Central memory CD8-positive, alpha-beta T cell (primary cell): ENCODE measurements at regions not wholly inside any gene's neighbourhood (a gene's known extent, or its start where the extent isn't known, plus 50 kb on each side); places are given as distances from the start of the nearest gene placed in this dataset.

Experiments
- ATAC-seq: fragments of 150-1000 bp; cut with Tn5 transposase; replicated peaks from 2 replicates; pipeline ENCODE4 v1.10.0; 2022; ENCODE audit warnings: mild to moderate bottlenecking, moderate FRiP score, moderate number of reproducible peaks; ENCODE audit not compliant: poor library complexity, severe bottlenecking; ENCODE audit errors: extremely low read depth
- DNase-seq, 2 donors: peaks; one replicate each; pipeline ENCODE4 v3.0.0; 2021; ENCODE audit warnings: low spot score in 2 of 2
- H3K27ac Mint-ChIP-seq: one replicate; pipeline ENCODE4 v1.8.0; 2022; ENCODE audit warnings: low read depth, mild to moderate bottlenecking, moderate library complexity, mixed read lengths
- H3K27me3 Mint-ChIP-seq: one replicate; pipeline ENCODE4 v1.8.0; 2022; ENCODE audit warnings: mixed read lengths
- H3K36me3 Mint-ChIP-seq: one replicate; pipeline ENCODE4 v1.8.0; 2022; ENCODE audit warnings: mild to moderate bottlenecking, moderate library complexity, mixed read lengths; ENCODE audit not compliant: insufficient read depth
- H3K4me1 Mint-ChIP-seq: one replicate; pipeline ENCODE4 v1.8.0; 2022; ENCODE audit warnings: mixed read lengths
- H3K4me3 Mint-ChIP-seq: one replicate; pipeline ENCODE4 v1.8.0; 2022; ENCODE audit warnings: mild to moderate bottlenecking, moderate library complexity, mixed read lengths
- H3K9me3 Mint-ChIP-seq: one replicate; pipeline ENCODE4 v1.8.0; 2022; ENCODE audit warnings: mixed read lengths

DNA sequence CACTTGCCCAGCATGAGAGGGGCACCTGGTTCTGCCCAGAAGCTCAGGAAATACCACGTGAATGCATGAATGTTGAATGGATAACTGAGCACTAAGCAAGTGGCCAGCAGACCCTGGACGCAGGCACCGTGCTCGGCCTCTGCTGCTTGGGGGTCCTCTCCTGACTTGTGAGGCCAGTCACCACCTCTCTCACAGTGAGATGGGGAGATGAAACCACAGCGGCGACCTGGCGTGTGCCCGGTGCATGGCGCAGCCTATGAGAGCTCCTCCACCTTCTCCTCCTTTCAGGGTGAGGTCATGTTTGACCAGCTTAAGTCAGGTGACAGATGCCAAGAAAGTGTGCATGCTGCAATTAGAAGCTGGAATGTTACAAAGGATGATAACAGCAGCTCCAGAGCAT is 75.5 kb downstream of the HMX1 start:
- H3K4me3 Mint-ChIP-seq: no peak overlapping the region
- no peaks in the 10 kb centered on the region for H3K27me3 Mint-ChIP-seq
- H3K27ac Mint-ChIP-seq: no peak overlapping the region
- DNase-seq (no peak), ATAC-seq (no peak)
- H3K9me3 Mint-ChIP-seq: no peaks in the 10 kb centered on the region
- no peaks in the 10 kb centered on the region for H3K4me1 Mint-ChIP-seq
- H3K36me3 Mint-ChIP-seq: no peaks in the 10 kb centered on the region

DNA sequence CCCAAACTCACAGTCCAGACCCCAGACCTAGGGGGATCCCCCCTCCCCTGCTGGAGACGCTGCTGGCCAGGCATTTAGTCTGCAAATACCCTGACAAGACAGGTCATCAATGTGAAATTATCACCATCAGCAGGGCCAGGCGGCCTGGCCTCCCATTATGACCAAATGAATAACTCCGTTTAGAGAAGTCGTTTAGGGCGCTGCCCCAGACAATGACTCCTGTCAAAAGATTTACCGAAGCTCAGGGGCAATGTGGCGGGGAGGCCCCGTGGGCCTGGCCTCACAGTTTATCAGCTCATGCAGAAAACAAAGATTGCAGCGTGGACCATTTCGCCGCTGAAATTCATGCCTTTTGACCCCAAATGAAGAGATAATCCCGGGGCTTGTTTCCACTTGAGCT is 76.5 kb downstream of the HMX1 start:
- Mint-ChIP-seq H3K27me3 (no peaks in the 10 kb centered on the region), H3K4me3 (no peak overlapping the region), H3K36me3 (no peaks in the 10 kb centered on the region), H3K9me3 (no peaks in the 10 kb centered on the region), H3K27ac (no peak overlapping the region), H3K4me1 (no peaks in the 10 kb centered on the region)
- ATAC-seq (no peak), DNase-seq (no peak)

- no peaks in the 10 kb centered on the region for H3K27me3 Mint-ChIP-seq
- H3K4me1 Mint-ChIP-seq: no peaks in the 10 kb centered on the region
- no peaks in the 10 kb centered on the region for H3K36me3 Mint-ChIP-seq
- H3K4me3 Mint-ChIP-seq: no peak overlapping the region
- DNase-seq (no peak), ATAC-seq (no peak)
- H3K27ac Mint-ChIP-seq: no peak overlapping the region
- H3K9me3 Mint-ChIP-seq: no peaks in the 10 kb centered on the region
These were observed 77.1 kb downstream of the HMX1 start for GRCh38 chr4:8794491-8794890.

DNA sequence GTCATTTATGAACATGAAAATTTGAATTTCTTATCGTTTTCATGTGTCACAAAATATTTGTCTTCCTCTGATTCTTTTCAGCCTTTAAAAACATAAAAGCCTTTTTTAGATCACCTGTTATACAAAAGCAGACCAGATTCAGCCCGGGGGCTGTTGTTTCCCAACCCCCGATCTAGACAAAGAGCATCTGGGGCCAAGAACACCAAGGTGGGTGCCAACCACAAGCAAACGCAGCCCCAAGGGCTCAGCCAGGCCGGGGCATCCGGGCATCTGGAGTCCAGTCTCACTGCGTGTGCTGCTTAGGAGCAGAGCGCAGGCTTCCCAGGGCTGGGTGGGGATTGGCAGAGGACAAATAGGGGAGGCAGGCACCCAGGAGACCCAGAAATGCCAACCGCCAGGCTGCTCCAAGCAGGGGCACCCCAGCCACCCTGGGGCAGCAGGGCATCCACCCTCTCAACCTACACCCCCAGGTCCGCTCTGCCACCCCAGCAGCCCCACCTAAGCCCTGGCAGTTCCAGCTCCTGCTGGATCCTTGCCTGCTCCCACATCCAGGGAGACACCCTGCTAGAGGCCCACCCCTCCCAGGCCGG is 78.0 kb downstream of the HMX1 start:
- no peaks in the 10 kb centered on the region for H3K4me1 Mint-ChIP-seq
- H3K36me3 Mint-ChIP-seq: no peaks in the 10 kb centered on the region
- no peaks in the 10 kb centered on the region for H3K27me3 Mint-ChIP-seq
- H3K27ac Mint-ChIP-seq: no peak overlapping the region
- no peak overlapping the region for H3K4me3 Mint-ChIP-seq
- no peak for DNase-seq
- ATAC-seq: no peak
- no peaks in the 10 kb centered on the region for H3K9me3 Mint-ChIP-seq

- no peak for ATAC-seq
- Mint-ChIP-seq H3K27ac (no peak overlapping the region), H3K36me3 (no peaks in the 10 kb centered on the region), H3K4me1 (no peaks in the 10 kb centered on the region), H3K4me3 (no peak overlapping the region), H3K27me3 (no peaks in the 10 kb centered on the region), H3K9me3 (no peaks in the 10 kb centered on the region)
- no peak for DNase-seq
These were observed 79.1 kb downstream of the HMX1 start for GRCh38 chr4:8792491-8792890.

DNA sequence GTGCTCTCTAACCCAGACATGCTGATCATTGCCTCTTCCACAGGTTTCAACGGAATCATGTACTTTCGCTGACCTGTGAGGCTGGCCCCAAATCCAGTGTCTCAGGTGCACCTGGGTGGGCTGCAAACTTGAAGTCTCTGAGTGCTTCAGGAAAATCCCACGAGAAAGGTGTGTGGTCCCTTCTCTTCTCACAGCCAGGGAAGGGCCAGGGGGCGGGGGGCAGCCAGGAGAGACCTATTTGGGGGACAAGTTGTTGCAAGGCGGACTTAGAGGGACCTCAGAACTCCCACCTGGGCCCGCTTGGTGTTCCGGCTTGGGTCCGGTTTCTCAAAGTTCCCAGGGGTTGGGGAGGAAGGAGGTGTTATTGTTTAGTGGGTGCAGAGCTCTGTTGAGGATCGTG is 80.0 kb downstream of the HMX1 start:
- H3K4me1 Mint-ChIP-seq: no peaks in the 10 kb centered on the region
- H3K27ac Mint-ChIP-seq: no peak overlapping the region
- no peaks in the 10 kb centered on the region for H3K27me3 Mint-ChIP-seq
- H3K4me3 Mint-ChIP-seq: no peak overlapping the region
- DNase-seq (no peak), ATAC-seq (no peak)
- no peaks in the 10 kb centered on the region for H3K9me3 Mint-ChIP-seq
- H3K36me3 Mint-ChIP-seq: no peaks in the 10 kb centered on the region

DNA sequence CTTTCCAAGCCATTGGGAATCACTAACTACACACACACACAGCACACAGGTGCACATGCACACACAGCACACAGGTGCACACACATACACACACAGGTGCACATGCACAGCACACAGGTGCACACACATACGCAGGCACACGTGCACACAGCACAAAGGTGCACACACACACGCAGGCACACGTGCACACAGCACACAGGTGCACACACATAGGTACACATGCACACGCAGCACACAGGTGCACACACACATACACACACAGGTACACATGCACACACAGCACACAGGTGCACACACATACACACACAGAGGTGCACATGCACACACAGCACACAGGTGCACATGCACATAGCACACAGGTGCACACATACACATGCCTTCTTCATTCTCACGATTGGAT is 80.9 kb downstream of the HMX1 start:
- Mint-ChIP-seq H3K4me1 (no peaks in the 10 kb centered on the region), H3K9me3 (no peaks in the 10 kb centered on the region), H3K27ac (no peak overlapping the region), H3K36me3 (no peaks in the 10 kb centered on the region), H3K27me3 (no peaks in the 10 kb centered on the region), H3K4me3 (no peak overlapping the region)
- ATAC-seq: no peak
- no peak for DNase-seq

GRCh38 chr4:8788174-8788573 is 83.5 kb downstream of the HMX1 start:
- DNase-seq (no peak), ATAC-seq (no peak)
- Mint-ChIP-seq H3K9me3 (no peaks in the 10 kb centered on the region), H3K27ac (no peak overlapping the region), H3K4me1 (no peaks in the 10 kb centered on the region), H3K27me3 (no peaks in the 10 kb centered on the region), H3K4me3 (no peak overlapping the region), H3K36me3 (no peaks in the 10 kb centered on the region)

- Mint-ChIP-seq H3K27ac (no peak overlapping the region), H3K36me3 (no peaks in the 10 kb centered on the region)
These were observed 85.5 kb downstream of the HMX1 start for GRCh38 chr4:8786166-8786565.

DNA sequence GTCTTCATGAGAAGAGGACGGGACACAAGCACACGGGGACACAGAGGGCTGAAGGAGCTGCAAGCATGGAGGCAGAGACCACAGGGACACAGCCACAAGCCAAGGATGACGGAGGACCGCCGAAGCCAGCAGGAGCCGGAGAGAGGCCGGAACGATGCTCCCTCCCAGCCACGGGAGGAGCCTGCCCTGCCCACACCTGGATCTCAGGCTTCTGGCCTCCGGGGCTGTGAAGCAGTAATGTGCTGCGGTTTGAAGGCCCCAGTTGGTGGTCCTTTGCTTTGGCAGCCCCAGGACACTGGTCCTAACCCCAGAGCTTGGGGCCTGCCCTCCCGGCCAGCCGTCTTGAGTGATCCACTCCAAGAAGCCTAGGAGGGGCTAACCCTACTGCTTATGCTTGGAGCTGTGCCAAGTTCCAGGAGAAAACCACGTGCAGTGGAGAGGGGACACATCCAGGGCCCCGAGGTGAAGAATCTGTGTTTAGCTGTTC is 85.9 kb downstream of the HMX1 start:
- no peaks in the 10 kb centered on the region for H3K36me3 Mint-ChIP-seq
- H3K4me3 Mint-ChIP-seq: no peak overlapping the region
- DNase-seq: no peak
- no peak for ATAC-seq
- H3K27ac Mint-ChIP-seq: no peak overlapping the region
- no peaks in the 10 kb centered on the region for H3K27me3 Mint-ChIP-seq
- H3K4me1 Mint-ChIP-seq: no peaks in the 10 kb centered on the region
- no peaks in the 10 kb centered on the region for H3K9me3 Mint-ChIP-seq

More at GRCh38 chr4:8786166-8786565, 85.5 kb downstream of the HMX1 start:
- no peak for ATAC-seq
- H3K9me3 Mint-ChIP-seq: no peaks in the 10 kb centered on the region
- DNase-seq: no peak
- no peaks in the 10 kb centered on the region for H3K27me3 Mint-ChIP-seq
- H3K4me3 Mint-ChIP-seq: no peak overlapping the region
- H3K4me1 Mint-ChIP-seq: no peaks in the 10 kb centered on the region

DNA sequence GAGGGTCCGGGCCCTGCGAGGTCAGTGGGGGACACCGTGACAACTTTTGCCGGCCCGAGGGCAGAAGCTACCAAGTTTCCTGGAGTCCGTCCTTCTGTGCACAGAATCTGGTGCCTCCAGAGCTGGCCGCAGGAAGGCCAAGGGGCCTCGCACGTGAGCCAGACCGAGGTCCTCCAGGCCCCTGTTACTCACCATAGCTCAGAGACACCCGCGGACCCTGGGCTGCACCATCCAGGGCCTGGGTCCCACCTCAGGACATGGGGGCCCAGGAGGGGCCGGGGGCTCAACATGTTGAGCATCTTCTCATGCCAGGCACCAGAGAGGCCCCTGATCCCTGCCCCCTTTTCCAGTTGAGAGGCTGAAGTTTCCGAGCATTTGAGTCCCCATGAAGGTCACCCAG is 87.9 kb downstream of the HMX1 start:
- Mint-ChIP-seq H3K9me3 (no peaks in the 10 kb centered on the region), H3K27me3 (no peaks in the 10 kb centered on the region), H3K4me3 (no peak overlapping the region), H3K36me3 (no peaks in the 10 kb centered on the region), H3K4me1 (no peaks in the 10 kb centered on the region), H3K27ac (no peak overlapping the region)
- no peak for DNase-seq
- no peak for ATAC-seq

DNA sequence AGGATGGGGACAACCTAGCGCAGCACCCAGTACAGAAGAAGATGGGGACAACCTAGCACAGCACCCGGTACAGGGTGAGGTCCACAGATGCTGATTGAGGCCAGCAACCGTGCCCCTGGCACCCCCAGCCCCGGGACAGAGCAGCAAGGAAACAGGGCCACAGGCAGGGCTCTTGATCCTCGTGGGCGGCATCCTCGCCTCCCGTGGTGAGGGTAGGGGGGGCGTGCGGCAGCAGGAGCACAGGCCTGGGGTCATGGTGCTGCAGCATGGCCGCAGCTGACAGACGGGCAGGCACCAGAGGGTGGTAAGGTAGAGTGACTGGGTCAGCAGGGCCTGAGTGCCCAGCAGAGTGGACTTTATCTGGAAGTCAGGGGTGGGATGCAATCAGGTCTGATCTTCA is 89.5 kb downstream of the HMX1 start:
- no peaks in the 10 kb centered on the region for H3K4me1 Mint-ChIP-seq
- no peak overlapping the region for H3K4me3 Mint-ChIP-seq
- DNase-seq: no peak
- ATAC-seq: no peak
- H3K36me3 Mint-ChIP-seq: no peaks in the 10 kb centered on the region
- no peaks in the 10 kb centered on the region for H3K9me3 Mint-ChIP-seq
- H3K27me3 Mint-ChIP-seq: no peaks in the 10 kb centered on the region
- H3K27ac Mint-ChIP-seq: no peak overlapping the region

DNA sequence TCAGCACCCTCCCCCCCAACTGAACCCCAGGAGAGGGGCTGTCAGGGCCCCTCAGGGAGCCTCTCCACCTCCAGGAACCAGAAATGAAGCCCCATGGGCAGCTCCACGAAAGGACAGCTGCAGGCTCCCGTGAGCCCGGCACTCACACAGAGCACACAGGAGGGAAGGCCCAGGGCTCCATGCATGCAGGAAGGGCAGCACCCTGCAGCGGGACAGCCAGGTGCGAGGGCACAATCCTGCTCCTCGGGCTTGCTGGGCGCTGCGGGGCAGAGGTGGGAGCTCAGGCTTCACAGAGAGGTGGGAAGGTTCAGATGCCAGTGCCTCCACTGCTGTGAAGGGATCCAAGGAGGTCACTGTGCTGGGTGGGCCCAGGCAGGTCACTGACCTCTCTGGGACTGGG is 90.0 kb downstream of the HMX1 start:
- no peak for ATAC-seq
- Mint-ChIP-seq H3K36me3 (no peaks in the 10 kb centered on the region), H3K27me3 (no peaks in the 10 kb centered on the region), H3K27ac (no peak overlapping the region), H3K9me3 (no peaks in the 10 kb centered on the region), H3K4me1 (no peaks in the 10 kb centered on the region), H3K4me3 (no peak overlapping the region)
- no peak for DNase-seq
